Kidney (tissue), 13 donors: ENCODE measurements at regions not wholly inside any gene's neighbourhood (a gene's known extent, or its start where the extent isn't known, plus 50 kb on each side); places are given as distances from the start of the nearest gene placed in this dataset.

Experiments used
- DNase-seq, 5 donors: peaks; one replicate each; pipeline ENCODE4 v3.0.0-alpha.2; 2013 to 2020
- FAIRE-seq: peaks from 2 replicates; lab custom pipeline; 2012; peaks lifted over from hg19 to GRCh38; lab: Jason Lieb, UNC
- H3K27ac ChIP-seq, 2 donors: one replicate each; pipeline ENCODE4 v1.7.0; 2013; ENCODE audit warnings: low read depth in 2 of 2, low read length in 2 of 2, inconsistent platforms in 1 of 2
- H3K27me3 ChIP-seq: one replicate; pipeline ENCODE4 v1.7.1; 2013; ENCODE audit warnings: low read length, inconsistent platforms; ENCODE audit not compliant: control insufficient read depth, insufficient read depth
- H3K36me3 ChIP-seq, 3 donors: one replicate each; pipeline versions ENCODE4 v1.7.0 to v1.7.1; 2013; ENCODE audit warnings: low read length in 3 of 3, control low read depth in 1 of 3, inconsistent platforms in 1 of 3; ENCODE audit not compliant: insufficient read depth in 3 of 3, control insufficient read depth in 2 of 3
- H3K4me1 ChIP-seq, 3 donors: one replicate each; pipeline versions ENCODE4 v1.7.0 to v1.7.1; 2013; ENCODE audit warnings: low read length in 3 of 3, inconsistent platforms in 1 of 3, low read depth in 1 of 3; ENCODE audit not compliant: control insufficient read depth in 2 of 3, insufficient read depth in 2 of 3
- H3K4me3 ChIP-seq, 3 donors: one replicate each; pipeline versions ENCODE4 v1.7.0 to v1.8.1; 2013; ENCODE audit warnings: low read length in 3 of 3, control low read depth in 1 of 3, inconsistent platforms in 1 of 3
- H3K9ac ChIP-seq, 3 donors: one replicate each; pipeline versions ENCODE4 v1.7.0 to v1.7.1; 2013; ENCODE audit warnings: low read length in 3 of 3, control low read depth in 1 of 3, inconsistent platforms in 1 of 3
- H3K9me3 ChIP-seq, 3 donors: one replicate each; pipeline versions ENCODE4 v1.7.0 to v1.7.1; 2013; ENCODE audit warnings: low read length in 3 of 3, control low read depth in 1 of 3, inconsistent platforms in 1 of 3; ENCODE audit not compliant: control insufficient read depth in 2 of 3, insufficient read depth in 1 of 3
- intact Hi-C: fragments of 100-400 bp; cut with DNase I; formaldehyde crosslinking; loops from one replicate; pipeline ENCODE4 v1.11.1; 2022
- TF ChIP-seq, protein P1 (sequence below): IDR thresholded peaks from 3 replicates; pipeline ENCODE4 v1.5.1; 2012; ENCODE audit warnings: mild to moderate bottlenecking, moderate library complexity, borderline replicate concordance; ENCODE audit not compliant: insufficient read depth; ENCODE audit errors: extremely low read depth
- donor health status: control.
- donor health status: control.
- donor health status: control.
- donor health status: control.
- donor health status: control.
- donor health status: DM: yes; HTN: yes; CAD: no.
- donor health status: Normal renal cell carcinoma (clear cell type).

- TF ChIP-seq, protein P1, sequence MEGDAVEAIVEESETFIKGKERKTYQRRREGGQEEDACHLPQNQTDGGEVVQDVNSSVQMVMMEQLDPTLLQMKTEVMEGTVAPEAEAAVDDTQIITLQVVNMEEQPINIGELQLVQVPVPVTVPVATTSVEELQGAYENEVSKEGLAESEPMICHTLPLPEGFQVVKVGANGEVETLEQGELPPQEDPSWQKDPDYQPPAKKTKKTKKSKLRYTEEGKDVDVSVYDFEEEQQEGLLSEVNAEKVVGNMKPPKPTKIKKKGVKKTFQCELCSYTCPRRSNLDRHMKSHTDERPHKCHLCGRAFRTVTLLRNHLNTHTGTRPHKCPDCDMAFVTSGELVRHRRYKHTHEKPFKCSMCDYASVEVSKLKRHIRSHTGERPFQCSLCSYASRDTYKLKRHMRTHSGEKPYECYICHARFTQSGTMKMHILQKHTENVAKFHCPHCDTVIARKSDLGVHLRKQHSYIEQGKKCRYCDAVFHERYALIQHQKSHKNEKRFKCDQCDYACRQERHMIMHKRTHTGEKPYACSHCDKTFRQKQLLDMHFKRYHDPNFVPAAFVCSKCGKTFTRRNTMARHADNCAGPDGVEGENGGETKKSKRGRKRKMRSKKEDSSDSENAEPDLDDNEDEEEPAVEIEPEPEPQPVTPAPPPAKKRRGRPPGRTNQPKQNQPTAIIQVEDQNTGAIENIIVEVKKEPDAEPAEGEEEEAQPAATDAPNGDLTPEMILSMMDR, result no peak
- intact Hi-C loops, result no loop called here
These were observed 979.6 kb downstream of the DTWD2 start for GRCh38 chr5:118008779-118009178.

GRCh38 chr5:118007262-118007661 lies 981.1 kb downstream of the DTWD2 start:
- Histone ChIP-seq H3K9me3 (no peaks in the 10 kb centered on the region), H3K27ac (no peak overlapping the region), H3K27me3 (no peaks in the 10 kb centered on the region), H3K9ac (no peak overlapping the region), H3K4me1 (no peaks in the 10 kb centered on the region), H3K4me3 (no peak overlapping the region), H3K36me3 (no peaks in the 10 kb centered on the region)
- DNase-seq (no peak), FAIRE-seq (no peak)
- intact Hi-C loops, result no loop called here
- TF ChIP-seq, protein P1, result no peak

More at GRCh38 chr5:118008779-118009178, 979.6 kb downstream of the DTWD2 start:
- no peaks in the 10 kb centered on the region for H3K36me3 ChIP-seq
- no peak overlapping the region for H3K27ac ChIP-seq
- H3K9me3 ChIP-seq, result no peaks in the 10 kb centered on the region
- no peak overlapping the region for H3K4me3 ChIP-seq
- no peaks in the 10 kb centered on the region for H3K27me3 ChIP-seq
- no peak overlapping the region for H3K9ac ChIP-seq
- FAIRE-seq (no peak), DNase-seq (no peak)
- no peaks in the 10 kb centered on the region for H3K4me1 ChIP-seq

- no peak overlapping the region for H3K9ac ChIP-seq
- H3K4me3 ChIP-seq, result no peak overlapping the region
- no peaks in the 10 kb centered on the region for H3K27me3 ChIP-seq
- intact Hi-C loops, result no loop called here
- no peak overlapping the region for H3K27ac ChIP-seq
- TF ChIP-seq, protein P1, result no peak
- no peak for FAIRE-seq
- DNase-seq, result no peak
- no peaks in the 10 kb centered on the region for H3K4me1 ChIP-seq
- no peaks in the 10 kb centered on the region for H3K36me3 ChIP-seq
- H3K9me3 ChIP-seq, result no peaks in the 10 kb centered on the region
These were observed 982.1 kb downstream of the DTWD2 start for GRCh38 chr5:118006219-118006618.

DNA sequence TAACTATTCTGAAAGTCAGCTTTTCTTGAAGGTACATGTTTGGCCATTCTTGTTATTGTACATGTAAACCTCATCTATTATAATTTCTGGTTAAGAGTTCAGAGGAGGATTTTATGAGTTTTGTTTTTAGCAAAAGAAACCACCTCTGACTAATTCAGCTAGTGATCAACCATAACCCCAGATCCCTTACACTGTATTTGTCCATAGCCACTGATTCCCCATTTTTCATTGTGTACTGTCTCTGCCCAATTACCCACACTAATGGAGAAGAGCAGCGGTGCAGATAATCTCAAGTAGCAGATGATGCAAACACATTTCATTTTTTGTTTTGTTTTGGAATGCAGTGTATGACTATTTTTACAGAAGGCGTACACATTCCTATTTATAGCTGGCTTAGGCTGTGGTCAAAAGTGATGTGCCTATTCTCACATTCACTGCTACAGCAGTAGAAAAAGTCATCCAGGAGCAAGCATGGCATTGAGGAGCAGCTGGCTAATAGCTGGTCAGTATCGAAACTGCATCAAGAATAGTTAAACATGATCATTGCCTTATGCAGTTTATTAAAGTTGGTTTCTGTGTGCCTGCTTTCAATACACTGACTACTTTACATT lies 988.3 kb downstream of the DTWD2 start:
- Histone ChIP-seq H3K27me3 (no peaks in the 10 kb centered on the region), H3K36me3 (no peaks in the 10 kb centered on the region), H3K4me1 (no peaks in the 10 kb centered on the region), H3K9ac (no peak overlapping the region), H3K9me3 (no peaks in the 10 kb centered on the region), H3K27ac (no peak overlapping the region), H3K4me3 (no peak overlapping the region)
- intact Hi-C loops, result no loop called here
- FAIRE-seq, result no peak
- TF ChIP-seq, protein P1, result no peak
- DNase-seq, result no peak
